ENCODE measurements at regions not wholly inside any gene's neighbourhood (a gene's known extent, or its start where the extent isn't known, plus 50 kb on each side); places are given as distances from the start of the nearest gene placed in this dataset.

- H3K4me3 ChIP-seq (ENCODE audit: low read depth, low read length), result no peak overlapping the region
- TF ChIP-seq CTCF (conservative IDR thresholded peaks at IDR 0.05; ENCODE audit: low read depth, low read length), result peak; percentile 56
- DNase-seq (ENCODE audit: low read depth), result no peak
Observed at GRCh38 chr3:74897006-74897405, 282.5 kb upstream of the CNTN3 start.

- H3K4me3 ChIP-seq (ENCODE audit: low read depth, low read length), result no peak overlapping the region
- TF ChIP-seq CTCF (conservative IDR thresholded peaks at IDR 0.05; ENCODE audit: low read depth, low read length), result no peak
- DNase-seq (ENCODE audit: low read depth), result no peak
Observed at GRCh38 chr3:74891312-74891711, 276.9 kb upstream of the CNTN3 start.

- DNase-seq (ENCODE audit: low read depth), result no peak
- no peak overlapping the region for H3K4me3 ChIP-seq (ENCODE audit: low read depth, low read length)
- peak; percentile 52 for TF ChIP-seq CTCF (conservative IDR thresholded peaks at IDR 0.05; ENCODE audit: low read depth, low read length)
Observed at GRCh38 chr3:74883690-74884089, 269.2 kb upstream of the CNTN3 start.

GRCh38 chr3:74883222-74883621 is 268.8 kb upstream of the CNTN3 start:
- TF ChIP-seq CTCF (conservative IDR thresholded peaks at IDR 0.05; ENCODE audit: low read depth, low read length), result no peak
- H3K4me3 ChIP-seq (ENCODE audit: low read depth, low read length), result no peak overlapping the region
- no peak for DNase-seq (ENCODE audit: low read depth)

GRCh38 chr3:74880237-74880636 is 265.8 kb upstream of the CNTN3 start:
- TF ChIP-seq CTCF (conservative IDR thresholded peaks at IDR 0.05; ENCODE audit: low read depth, low read length), result no peak
- H3K4me3 ChIP-seq (ENCODE audit: low read depth, low read length), result no peak overlapping the region
- no peak for DNase-seq (ENCODE audit: low read depth)

GRCh38 chr3:74866357-74867030 is 252.0 kb upstream of the CNTN3 start:
- H3K4me3 ChIP-seq (ENCODE audit: low read depth, low read length), result no peak overlapping the region
- DNase-seq (ENCODE audit: low read depth), result no peak
- TF ChIP-seq CTCF (conservative IDR thresholded peaks at IDR 0.05; ENCODE audit: low read depth, low read length), result no peak

GRCh38 chr3:74862476-74862875 is 248.0 kb upstream of the CNTN3 start:
- H3K4me3 ChIP-seq (ENCODE audit: low read depth, low read length), result no peak overlapping the region
- DNase-seq (ENCODE audit: low read depth), result no peak
- TF ChIP-seq CTCF (conservative IDR thresholded peaks at IDR 0.05; ENCODE audit: low read depth, low read length), result no peak
